OCI-LY1 (cell line): ENCODE measurements at regions not wholly inside any gene's neighbourhood (a gene's known extent, or its start where the extent isn't known, plus 50 kb on each side); places are given as distances from the start of the nearest gene placed in this dataset.
A peak's percentile ranks its signal among the peaks of the same experiment; 100 is the strongest.

Source experiments
- CTCF ChIP-seq: fragments of 200-600 bp; sonication (generic), shearing (Covaris generic); IDR thresholded peaks from 2 replicates; pipeline ENCODE4 v1.5.1; 2017; ENCODE audit warnings: mild to moderate bottlenecking, antibody characterized with exemption, low read length, moderate library complexity, mixed read lengths
- EZH2 ChIP-seq: fragments of 200-600 bp; sonication (generic), shearing (Covaris generic); IDR thresholded peaks from 2 replicates; pipeline ENCODE4 v1.8.0; 2017; ENCODE audit warnings: borderline replicate concordance, mixed run types, mild to moderate bottlenecking, antibody characterized with exemption, low read length, moderate library complexity, mixed read lengths

- TF ChIP-seq CTCF (peak; percentile 36; the same call in 1 of the 2 replicates), EZH2 (no peak)
These were observed 166.2 kb downstream of the DEPDC1B start for GRCh38 chr5:60533789-60534188.
